ENCODE measurements at regions not wholly inside any gene's neighbourhood (a gene's known extent, or its start where the extent isn't known, plus 50 kb on each side); places are given as distances from the start of the nearest gene placed in this dataset.

- no peak for TF ChIP-seq ZNF488 (tag by site-specific recombination; IDR thresholded peaks at IDR 0.05)
- no peak for TF ChIP-seq ZNF777 (tag by site-specific recombination; IDR thresholded peaks at IDR 0.05; ENCODE audit: borderline replicate concordance)
- TF ChIP-seq ZBTB7A (tag by site-specific recombination; IDR thresholded peaks at IDR 0.05; ENCODE audit: low read depth), result no peak
- TF ChIP-seq ZNF621 (tag by site-specific recombination; IDR thresholded peaks at IDR 0.05), result no peak
- TF ChIP-seq ZNF366 (tag by site-specific recombination; conservative IDR thresholded peaks at IDR 0.05), result no peak
- no peak for TF ChIP-seq ZNF214 (tag by site-specific recombination; IDR thresholded peaks at IDR 0.05; ENCODE audit: borderline replicate concordance)
- no peak for TF ChIP-seq TRIM28 (IDR thresholded peaks at IDR 0.05; ENCODE audit: borderline replicate concordance, low read length)
- TF ChIP-seq ZNF174 (tag by site-specific recombination; IDR thresholded peaks at IDR 0.05), result no peak
- TF ChIP-seq ZNF155 (tag by site-specific recombination; IDR thresholded peaks at IDR 0.05), result no peak
- TF ChIP-seq ZNF292 (tag by site-specific recombination; IDR thresholded peaks at IDR 0.05; ENCODE audit: borderline replicate concordance, low read depth), result no peak
- no peak for TF ChIP-seq ZNF558 (tag by site-specific recombination; IDR thresholded peaks at IDR 0.05)
- no peak for TF ChIP-seq BCL6B (tag by site-specific recombination; IDR thresholded peaks at IDR 0.05)
- no peak for TF ChIP-seq PATZ1 (tag by site-specific recombination; IDR thresholded peaks at IDR 0.05)
These were observed 744.4 kb upstream of the PRR20A start (continued) for GRCh38 chr13:56396318-56396717.

- H3K4me3 ChIP-seq (ENCODE audit: low read depth, low read length), result no peak overlapping the region
- POLR2A ChIA-PET, result no interaction called here
- H3K27ac ChIP-seq (ENCODE audit: extremely low read depth, low read depth, low read length), result no peak overlapping the region
- H3K9me3 ChIP-seq (ENCODE audit: control insufficient read depth, insufficient read depth, low read depth, low read length), result no peaks in the 10 kb centered on the region
- H3K36me3 ChIP-seq (ENCODE audit: control insufficient read depth in 2 of 2, insufficient read depth in 1 of 2, low read length in 2 of 2), result no peaks in the 10 kb centered on the region
- no peaks in the 10 kb centered on the region for H3K4me1 ChIP-seq (ENCODE audit: control insufficient read depth, insufficient read depth, low read length)
- CTCF ChIA-PET, result no interaction called here
- TF ChIP-seq BCL11A (tag by site-specific recombination; IDR thresholded peaks at IDR 0.05; ENCODE audit: low read depth) (no peak), ZNF639 (tag by site-specific recombination; IDR thresholded peaks at IDR 0.05) (no peak), ZNF701 (tag by site-specific recombination; IDR thresholded peaks at IDR 0.05) (no peak), ZBTB44 (tag by site-specific recombination; IDR thresholded peaks at IDR 0.05) (no peak), ZNF488 (tag by site-specific recombination; IDR thresholded peaks at IDR 0.05) (no peak), ZNF645 (tag by site-specific recombination; IDR thresholded peaks at IDR 0.05) (no peak), ZBTB20 (tag by site-specific recombination; IDR thresholded peaks at IDR 0.05) (no peak), ZNF544 (tag by site-specific recombination; IDR thresholded peaks at IDR 0.05) (no peak), BCL6B (tag by site-specific recombination; IDR thresholded peaks at IDR 0.05) (no peak), ZNF664 (tag by site-specific recombination; IDR thresholded peaks at IDR 0.05) (no peak), FEZF1 (tag by site-specific recombination; IDR thresholded peaks at IDR 0.05) (no peak), HOXA7 (CRISPR knock-in tag; IDR thresholded peaks at IDR 0.05; ENCODE audit: borderline replicate concordance) (no peak), ZNF280C (tag by site-specific recombination; IDR thresholded peaks at IDR 0.05) (no peak)
These were observed 739.9 kb upstream of the PRR20A start for GRCh38 chr13:56400774-56401173.
